ENCODE measurements at regions not wholly inside any gene's neighbourhood (a gene's known extent, or its start where the extent isn't known, plus 50 kb on each side); places are given as distances from the start of the nearest gene placed in this dataset.

- no peak for DNase-seq
Observed at GRCh38 chr6:14444295-14444972, 326.9 kb downstream of the CD83 start.

DNA sequence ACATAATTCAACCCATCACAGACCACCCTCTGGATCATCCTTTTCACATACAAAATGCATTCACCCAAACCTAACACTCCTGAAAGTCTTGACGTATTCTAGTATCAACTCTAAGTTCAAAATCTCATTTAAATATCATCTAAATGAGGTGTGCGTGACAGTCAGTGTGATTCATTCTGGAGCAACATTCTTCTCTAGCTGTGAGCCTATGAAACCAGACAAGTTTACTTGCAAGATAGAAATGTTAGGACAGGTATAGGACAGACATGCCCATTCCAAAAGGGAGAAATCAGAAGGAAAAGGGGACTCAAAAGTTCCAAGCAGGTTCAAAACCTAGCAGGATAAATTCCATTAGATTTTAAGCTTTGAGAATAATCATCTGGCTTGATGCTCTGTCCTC is 329.7 kb downstream of the CD83 start:
- DNase-seq = no peak

DNA sequence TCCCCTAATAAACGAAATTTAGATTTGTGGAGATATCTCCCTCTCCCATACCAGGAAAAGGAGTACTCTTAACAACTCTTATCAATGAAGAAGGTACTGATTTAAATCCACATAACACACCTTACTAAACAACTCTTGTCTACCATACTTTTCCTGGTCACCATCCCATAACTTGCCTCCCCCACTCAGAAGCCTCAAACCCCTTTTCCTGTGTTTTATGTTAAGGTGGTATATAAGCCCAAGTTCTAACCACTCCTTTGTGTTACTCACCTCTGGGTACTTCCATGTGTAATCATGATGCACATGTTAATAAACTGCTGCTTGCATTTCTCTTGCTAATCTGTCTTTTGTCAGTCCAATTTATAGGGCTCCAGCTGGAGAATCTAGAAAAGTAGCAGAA is 330.7 kb downstream of the CD83 start:
- DNase-seq = no peak

- DNase-seq = no peak
Observed at GRCh38 chr6:14450133-14450504, 332.5 kb downstream of the CD83 start.

GRCh38 chr6:14450578-14450977 is 333.0 kb downstream of the CD83 start:
- no peak for DNase-seq

DNA sequence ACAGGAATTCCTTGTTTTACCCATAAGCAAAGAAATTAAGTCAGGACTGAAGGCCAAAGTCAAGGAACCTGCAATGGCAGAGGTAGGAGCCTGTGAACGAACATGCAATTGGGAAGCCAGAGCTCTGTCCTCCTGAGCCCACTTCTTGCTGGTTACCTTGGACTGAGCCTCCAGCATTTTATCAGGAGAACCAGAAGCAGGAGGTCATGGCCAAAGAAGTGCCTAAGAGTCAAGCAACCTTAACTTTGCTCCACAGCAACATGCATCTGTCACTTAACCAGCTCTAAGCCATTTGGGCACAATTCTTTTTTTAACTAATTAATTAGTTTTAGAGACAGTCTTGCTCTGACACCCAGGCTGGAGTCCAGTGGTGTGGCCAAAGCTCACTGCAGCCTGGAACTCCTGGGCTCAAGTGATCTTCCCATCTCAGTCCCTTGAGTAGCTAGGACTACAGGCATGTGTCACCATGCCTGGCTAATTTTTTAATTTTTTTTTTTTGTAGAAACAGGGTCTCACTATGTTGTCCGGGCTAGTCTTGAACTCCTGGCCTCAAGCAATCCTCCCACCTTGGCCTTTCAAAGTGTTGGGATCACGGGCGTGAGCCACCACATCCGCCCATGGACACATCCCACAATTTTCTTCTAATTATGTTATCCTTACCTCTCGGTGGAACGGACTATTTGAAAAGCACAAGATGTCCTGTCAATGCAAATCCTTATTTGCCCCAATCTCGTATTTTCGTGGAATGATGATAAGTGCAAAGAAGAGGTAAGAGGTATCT is 334.2 kb downstream of the CD83 start:
- no peak for DNase-seq

DNA sequence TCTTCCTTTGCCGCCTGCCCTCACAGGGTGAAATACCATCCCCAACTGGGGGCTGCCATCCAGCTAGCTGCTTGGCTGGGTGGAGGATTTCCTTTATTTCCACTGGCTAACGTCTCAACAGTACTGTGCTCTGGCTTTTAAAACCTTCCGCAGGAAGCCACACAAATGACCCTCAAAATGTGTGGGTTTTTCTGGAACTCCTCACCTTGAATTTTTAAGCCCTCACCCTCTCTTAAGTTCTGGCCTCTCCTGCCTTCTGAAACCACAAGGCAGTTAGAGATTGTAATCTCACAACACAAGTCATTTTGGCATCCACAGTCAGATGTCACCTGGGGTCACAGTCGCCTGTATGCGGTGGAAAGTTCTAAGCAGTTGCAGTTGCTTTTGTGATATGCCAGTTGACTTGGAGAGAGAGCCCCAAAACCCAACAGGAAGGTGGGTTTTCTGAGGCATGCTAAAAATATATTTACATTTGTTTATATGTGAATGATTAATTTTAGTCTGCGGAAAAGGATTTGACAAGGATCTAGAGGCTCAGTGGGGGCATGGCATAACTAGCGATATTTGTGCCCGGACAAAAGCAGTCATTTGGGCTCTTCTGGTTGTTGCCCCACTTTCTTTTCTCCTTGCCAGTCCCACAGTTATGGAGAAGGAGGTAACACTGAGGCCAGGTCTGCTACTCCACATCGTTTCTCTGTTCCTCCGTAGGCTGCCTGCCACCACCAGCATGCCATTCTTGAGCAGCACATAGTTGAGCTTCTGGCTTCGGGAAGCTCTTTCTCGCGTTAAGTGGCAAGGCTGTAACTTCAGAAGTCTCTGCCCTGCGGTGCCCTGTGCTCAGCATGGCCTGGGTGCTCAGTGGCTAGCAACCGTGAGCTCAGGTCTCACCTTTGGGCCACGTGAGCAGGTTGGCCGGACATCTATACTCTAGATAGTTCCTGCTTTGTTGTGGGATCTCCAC is 335.3 kb downstream of the CD83 start:
- no peak for DNase-seq

- no peak for DNase-seq
Observed at GRCh38 chr6:14453712-14454472, 336.3 kb downstream of the CD83 start.

GRCh38 chr6:14454473-14454775 is 336.9 kb downstream of the CD83 start:
- DNase-seq = no peak

GRCh38 chr6:14455427-14455826 is 337.9 kb downstream of the CD83 start:
- DNase-seq = no peak

GRCh38 chr6:14455876-14456648 is 338.5 kb downstream of the CD83 start:
- DNase-seq = no peak

DNA sequence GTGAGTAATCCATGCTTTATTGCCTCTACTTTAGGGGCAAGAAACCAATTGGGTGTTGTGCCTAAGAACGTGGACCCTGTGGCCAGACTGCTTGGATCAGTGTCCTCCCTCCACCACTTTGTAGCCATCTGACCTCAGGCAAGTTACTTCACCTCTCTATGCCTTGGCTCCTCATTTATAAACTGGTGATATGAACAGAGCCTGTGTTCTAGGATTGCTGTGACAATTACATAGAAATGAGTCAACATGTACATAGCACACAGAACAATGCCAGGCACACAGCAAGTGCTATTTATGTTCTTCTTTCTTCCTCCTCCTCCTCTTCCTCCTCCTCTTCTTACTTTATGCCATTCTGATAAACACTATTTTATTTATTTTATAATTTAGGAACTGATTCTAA is 339.4 kb downstream of the CD83 start:
- no peak for DNase-seq

DNA sequence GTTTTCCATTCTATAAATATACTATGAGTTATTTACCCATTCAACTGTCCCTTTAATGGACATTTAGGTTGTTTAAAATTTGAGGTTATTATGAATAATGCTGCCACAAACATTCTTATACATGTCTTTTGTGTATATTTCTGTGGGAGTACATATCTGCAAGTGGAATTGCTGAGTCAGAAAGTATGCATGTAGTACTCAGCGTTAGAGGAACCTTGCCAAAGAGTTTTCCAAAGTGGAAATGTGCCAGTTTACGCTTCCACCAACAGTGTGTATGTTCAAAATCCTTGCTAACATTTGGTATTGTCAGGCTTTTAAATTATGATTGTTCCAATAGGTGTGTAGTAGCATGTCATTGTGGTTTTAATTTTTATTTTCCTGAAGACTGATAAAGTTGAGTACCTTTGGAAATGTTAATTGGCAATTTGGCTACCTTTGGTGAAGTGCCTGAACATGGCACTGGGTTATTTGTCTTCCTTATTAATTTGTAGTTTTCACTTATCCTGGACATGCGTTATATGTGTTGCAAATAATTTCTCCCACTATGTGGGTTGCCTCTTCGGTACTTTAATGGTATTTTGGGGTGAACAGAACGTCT is 341.2 kb downstream of the CD83 start:
- no peak for DNase-seq

DNA sequence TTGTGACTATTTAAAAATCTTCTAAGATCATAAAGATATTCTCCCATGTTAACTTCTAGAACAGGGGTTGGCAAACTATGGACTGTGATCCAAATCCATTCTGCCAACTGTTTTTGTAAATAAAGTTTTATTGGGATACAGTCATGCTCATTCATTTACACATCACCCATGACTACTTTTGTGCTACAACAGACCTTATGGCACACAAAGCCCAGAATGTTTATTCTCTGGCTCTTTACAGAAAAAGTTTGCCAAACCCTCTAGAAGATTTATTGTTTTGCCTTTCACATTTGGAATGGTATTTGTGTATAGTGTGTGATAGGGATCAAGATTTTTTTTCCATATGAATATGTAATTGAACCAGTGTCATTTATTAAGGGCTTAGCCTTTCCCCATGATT is 341.7 kb downstream of the CD83 start:
- no peak for DNase-seq

GRCh38 chr6:14460556-14460955 is 343.0 kb downstream of the CD83 start:
- DNase-seq = no peak

DNA sequence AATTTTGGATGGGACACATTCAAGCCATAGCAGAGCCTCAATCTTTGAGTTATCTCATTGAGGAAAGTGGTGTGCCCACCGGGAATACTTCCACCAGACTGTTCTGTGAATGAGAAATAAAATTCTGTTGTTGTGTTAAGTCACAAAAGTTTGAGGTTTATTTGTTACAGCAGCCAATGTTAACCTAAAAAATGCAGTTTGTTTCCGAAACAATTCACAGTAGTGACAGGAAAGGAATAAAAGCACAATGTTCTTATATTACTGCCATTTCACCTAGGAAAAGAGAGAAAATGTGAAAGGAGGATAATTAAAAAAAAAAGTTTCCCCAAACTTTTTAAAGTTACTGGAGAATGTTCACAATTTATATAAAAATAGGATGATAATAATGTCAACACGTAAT is 344.6 kb downstream of the CD83 start:
- no peak for DNase-seq

DNA sequence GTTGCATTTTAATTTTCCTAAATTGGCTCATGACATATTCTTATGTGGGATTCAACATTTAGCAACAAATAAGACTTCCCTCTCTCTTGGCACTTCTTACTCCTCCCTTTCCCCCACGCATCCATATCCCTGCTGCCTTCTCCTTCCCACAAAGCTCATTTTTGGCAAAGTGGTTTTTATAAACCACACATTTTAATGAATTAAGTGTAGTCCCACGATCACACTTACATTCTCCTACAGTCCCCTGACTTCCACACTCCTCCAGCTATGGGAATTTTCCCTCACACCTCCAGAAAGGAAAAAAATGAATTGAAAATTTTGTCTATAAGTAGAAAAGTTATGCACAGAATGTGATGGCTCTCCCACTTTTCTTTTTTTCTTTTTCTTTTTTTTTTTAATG is 345.0 kb downstream of the CD83 start:
- no peak for DNase-seq

DNA sequence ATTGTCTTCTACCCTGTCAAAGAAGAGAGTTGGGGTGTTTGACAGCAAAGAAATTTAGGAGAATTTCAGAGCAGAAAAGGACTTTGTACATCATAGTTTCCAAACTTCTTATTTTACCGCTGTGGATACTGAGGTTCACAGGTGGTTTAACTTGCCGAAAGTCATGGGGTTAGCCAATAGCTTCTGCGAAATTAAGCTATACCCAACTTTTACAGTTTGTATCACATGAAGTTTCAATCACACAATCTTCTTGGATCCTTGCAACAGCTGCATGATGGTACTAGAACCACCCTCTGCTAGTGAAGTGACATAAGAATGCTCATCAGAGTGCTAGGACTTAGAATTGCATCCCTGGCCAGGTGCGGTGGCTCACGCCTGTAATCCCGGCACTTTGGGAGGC is 345.5 kb downstream of the CD83 start:
- DNase-seq = no peak

DNA sequence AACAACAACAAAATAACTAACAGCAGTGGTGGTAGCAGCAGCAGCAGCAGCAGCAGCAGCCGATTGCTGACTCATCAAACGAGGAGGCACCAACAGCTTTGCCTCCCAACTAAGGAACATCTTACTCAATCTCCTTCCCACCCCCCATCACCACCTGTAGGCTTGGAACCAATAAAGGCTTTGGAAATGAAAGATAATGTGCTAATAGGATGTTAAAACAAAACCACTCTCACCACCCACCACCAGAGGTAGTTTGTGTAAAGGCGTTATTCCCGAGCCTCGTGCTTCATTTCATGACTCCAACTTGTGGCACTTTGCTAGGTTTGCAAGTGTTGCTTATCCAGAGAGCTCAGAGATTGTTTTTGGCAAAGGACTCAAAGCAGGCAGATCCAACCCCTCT is 346.5 kb downstream of the CD83 start:
- no peak for DNase-seq

GRCh38 chr6:14464716-14465115 is 347.1 kb downstream of the CD83 start:
- DNase-seq = no peak

DNA sequence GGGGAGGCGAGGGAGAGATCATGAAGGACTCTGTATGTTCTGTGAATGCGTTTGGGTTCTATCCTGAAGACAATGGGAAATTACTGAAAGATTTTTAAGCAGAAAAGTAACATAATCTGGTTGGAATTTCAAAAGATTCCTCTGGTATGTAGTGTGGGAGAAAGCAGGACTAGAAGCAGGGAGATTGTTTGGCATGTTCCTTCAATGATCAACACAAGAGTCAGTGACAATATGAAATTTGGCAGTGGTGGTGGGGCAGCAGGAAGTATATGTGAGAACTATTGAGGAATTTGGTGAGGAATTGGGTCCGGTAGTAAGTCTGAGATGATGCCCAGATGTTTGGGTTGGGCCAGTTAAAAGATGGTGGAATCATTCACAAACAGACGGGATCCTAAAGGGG is 348.7 kb downstream of the CD83 start:
- no peak for DNase-seq

- no peak for DNase-seq
Observed at GRCh38 chr6:14467591-14467990, 350.0 kb downstream of the CD83 start.

Data from NCI-H2107 (cell line).